ENCODE measurements at regions not wholly inside any gene's neighbourhood (a gene's known extent, or its start where the extent isn't known, plus 50 kb on each side); places are given as distances from the start of the nearest gene placed in this dataset.

- in situ Hi-C loops (cut with MboI; ENCODE audit: low pct_unique_long_range_greater_than_20kb, low sequenced_read_pairs), result no loop called here
- no peak for DNase-seq
Observed at GRCh38 chr6:169852504-169853195, 101.2 kb downstream of the ERMARD start.

GRCh38 chr6:169851641-169852503 is 100.5 kb downstream of the ERMARD start:
- DNase-seq, result no peak
- in situ Hi-C loops (cut with MboI; ENCODE audit: low pct_unique_long_range_greater_than_20kb, low sequenced_read_pairs), result no loop called here

- no peak for DNase-seq
- in situ Hi-C loops (cut with MboI; ENCODE audit: low pct_unique_long_range_greater_than_20kb, low sequenced_read_pairs), result no loop called here
Observed at GRCh38 chr6:169850746-169851145, 99.3 kb downstream of the ERMARD start.

GRCh38 chr6:169850154-169850553 is 98.7 kb downstream of the ERMARD start:
- DNase-seq, result no peak
- in situ Hi-C loops (cut with MboI; ENCODE audit: low pct_unique_long_range_greater_than_20kb, low sequenced_read_pairs), result no loop called here

- DNase-seq, result no peak
- in situ Hi-C loops (cut with MboI; ENCODE audit: low pct_unique_long_range_greater_than_20kb, low sequenced_read_pairs), result no loop called here
Observed at GRCh38 chr6:169849396-169849795, 98.0 kb downstream of the ERMARD start.

GRCh38 chr6:169848946-169849345 is 97.5 kb downstream of the ERMARD start:
- in situ Hi-C loops (cut with MboI; ENCODE audit: low pct_unique_long_range_greater_than_20kb, low sequenced_read_pairs), result no loop called here
- DNase-seq, result no peak

- no peak for DNase-seq
- in situ Hi-C loops (cut with MboI; ENCODE audit: low pct_unique_long_range_greater_than_20kb, low sequenced_read_pairs), result no loop called here
Observed at GRCh38 chr6:169847901-169848311, 96.5 kb downstream of the ERMARD start.

- DNase-seq, result no peak
- in situ Hi-C loops (cut with MboI; ENCODE audit: low pct_unique_long_range_greater_than_20kb, low sequenced_read_pairs), result no loop called here
Observed at GRCh38 chr6:169847141-169847674, 95.8 kb downstream of the ERMARD start.

- in situ Hi-C loops (cut with MboI; ENCODE audit: low pct_unique_long_range_greater_than_20kb, low sequenced_read_pairs), result no loop called here
- DNase-seq, result no peak
Observed at GRCh38 chr6:169846286-169847056, 95.0 kb downstream of the ERMARD start.

- in situ Hi-C loops (cut with MboI; ENCODE audit: low pct_unique_long_range_greater_than_20kb, low sequenced_read_pairs), result no loop called here
- DNase-seq, result no peak
Observed at GRCh38 chr6:169845426-169846285, 94.2 kb downstream of the ERMARD start.

GRCh38 chr6:169844946-169845345 is 93.5 kb downstream of the ERMARD start:
- in situ Hi-C loops (cut with MboI; ENCODE audit: low pct_unique_long_range_greater_than_20kb, low sequenced_read_pairs), result no loop called here
- DNase-seq, result no peak

GRCh38 chr6:169843991-169844390 is 92.6 kb downstream of the ERMARD start:
- no peak for DNase-seq
- in situ Hi-C loops (cut with MboI; ENCODE audit: low pct_unique_long_range_greater_than_20kb, low sequenced_read_pairs), result no loop called here

- no peak for DNase-seq
- in situ Hi-C loops (cut with MboI; ENCODE audit: low pct_unique_long_range_greater_than_20kb, low sequenced_read_pairs), result no loop called here
Observed at GRCh38 chr6:169843110-169843509, 91.7 kb downstream of the ERMARD start.

GRCh38 chr6:169841907-169842606 is 90.6 kb downstream of the ERMARD start:
- in situ Hi-C loops (cut with MboI; ENCODE audit: low pct_unique_long_range_greater_than_20kb, low sequenced_read_pairs), result no loop called here
- no peak for DNase-seq

GRCh38 chr6:169841251-169841650 is 89.8 kb downstream of the ERMARD start:
- no peak for DNase-seq
- in situ Hi-C loops (cut with MboI; ENCODE audit: low pct_unique_long_range_greater_than_20kb, low sequenced_read_pairs), result no loop called here

- DNase-seq, result no peak
- in situ Hi-C loops (cut with MboI; ENCODE audit: low pct_unique_long_range_greater_than_20kb, low sequenced_read_pairs), result no loop called here
Observed at GRCh38 chr6:169839898-169840631, 88.6 kb downstream of the ERMARD start.

GRCh38 chr6:169839493-169839892 is 88.1 kb downstream of the ERMARD start:
- in situ Hi-C loops (cut with MboI; ENCODE audit: low pct_unique_long_range_greater_than_20kb, low sequenced_read_pairs), result no loop called here
- no peak for DNase-seq
